Progenitor cell of endocrine pancreas (in vitro differentiated cells): ENCODE measurements at regions not wholly inside any gene's neighbourhood (a gene's known extent, or its start where the extent isn't known, plus 50 kb on each side); places are given as distances from the start of the nearest gene placed in this dataset.
A peak's percentile ranks its signal among the peaks of the same experiment; 100 is the strongest.
"Not testable (repeated sequence)": the region's sequence is repeated elsewhere in the genome, so short reads cannot be mapped to it uniquely, and the experiment has no call there.

Experiments
- DNase-seq: peaks from one replicate; pipeline ENCODE4 v3.0.0; 2021; ENCODE audit warnings: low spot score; ENCODE audit not compliant: unreplicated experiment
- H3K27ac Mint-ChIP-seq: 2 replicates; pipeline ENCODE4 v1.8.0; 2021; ENCODE audit warnings: mild to moderate bottlenecking, moderate library complexity, mixed read lengths
- H3K27me3 Mint-ChIP-seq: 2 replicates; pipeline ENCODE4 v1.8.0; 2021; ENCODE audit warnings: mixed read lengths
- H3K36me3 Mint-ChIP-seq: 2 replicates; pipeline ENCODE4 v1.8.0; 2022; ENCODE audit warnings: mixed read lengths; ENCODE audit not compliant: insufficient read depth
- H3K4me1 Mint-ChIP-seq: 2 replicates; pipeline ENCODE4 v1.8.0; 2021; ENCODE audit warnings: low read depth, mixed read lengths
- H3K4me3 Mint-ChIP-seq: 2 replicates; pipeline ENCODE4 v1.8.0; 2021; ENCODE audit warnings: low read depth, mild to moderate bottlenecking, moderate library complexity, mixed read lengths
- H3K9me3 Mint-ChIP-seq: 2 replicates; pipeline ENCODE4 v1.8.0; 2021; ENCODE audit warnings: low read depth, mixed read lengths
- CTCF ChIP-seq: fragments of 200-600 bp; sonication (generic); IDR thresholded peaks from one replicate; pipeline ENCODE4 v1.5.0; 2021; ENCODE audit warnings: antibody characterized with exemption, mild to moderate bottlenecking; ENCODE audit not compliant: unreplicated experiment

DNA sequence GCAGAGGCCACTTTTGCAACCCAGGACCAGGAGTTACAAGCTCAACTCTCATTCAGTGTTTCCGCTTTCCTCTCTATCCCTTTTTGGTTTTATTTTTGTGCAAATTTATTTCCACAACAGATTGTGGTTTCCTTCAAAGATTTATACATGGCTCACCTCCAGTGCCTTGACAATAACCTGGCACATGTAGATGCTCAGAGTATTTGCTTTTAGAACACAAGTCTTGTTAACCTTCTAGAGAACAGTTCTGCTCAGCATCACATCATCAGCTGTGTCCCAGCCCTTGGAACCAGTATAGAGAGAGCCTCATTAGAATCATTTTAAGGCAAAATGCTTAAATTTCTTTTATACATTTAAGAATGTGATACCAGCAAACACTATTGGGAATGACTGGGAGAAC, 133.7 kb downstream of the TENT5C start:
- peaks cover 6% of the 10 kb centered on the region for H3K36me3 Mint-ChIP-seq

GRCh38 chr1:117740496-117740895, 134.6 kb downstream of the TENT5C start:
- H3K36me3 Mint-ChIP-seq: peaks cover 6% of the 10 kb centered on the region
- peaks cover 7% of the 10 kb centered on the region for H3K4me1 Mint-ChIP-seq
- H3K27me3 Mint-ChIP-seq: no peaks in the 10 kb centered on the region
- no peak for DNase-seq
- no peak for TF ChIP-seq CTCF
- peaks cover 36% of the 10 kb centered on the region for H3K9me3 Mint-ChIP-seq
- peak overlapping the region; percentile 84 for H3K27ac Mint-ChIP-seq
- no peak overlapping the region for H3K4me3 Mint-ChIP-seq

More for the DNA sequence above, 133.7 kb downstream of the TENT5C start:
- Mint-ChIP-seq H3K27ac (peak overlapping the region; percentile 1), H3K4me3 (no peak overlapping the region), H3K27me3 (no peaks in the 10 kb centered on the region), H3K4me1 (peaks cover 11% of the 10 kb centered on the region), H3K9me3 (peaks cover 28% of the 10 kb centered on the region)
- no peak for TF ChIP-seq CTCF
- no peak for DNase-seq

DNA sequence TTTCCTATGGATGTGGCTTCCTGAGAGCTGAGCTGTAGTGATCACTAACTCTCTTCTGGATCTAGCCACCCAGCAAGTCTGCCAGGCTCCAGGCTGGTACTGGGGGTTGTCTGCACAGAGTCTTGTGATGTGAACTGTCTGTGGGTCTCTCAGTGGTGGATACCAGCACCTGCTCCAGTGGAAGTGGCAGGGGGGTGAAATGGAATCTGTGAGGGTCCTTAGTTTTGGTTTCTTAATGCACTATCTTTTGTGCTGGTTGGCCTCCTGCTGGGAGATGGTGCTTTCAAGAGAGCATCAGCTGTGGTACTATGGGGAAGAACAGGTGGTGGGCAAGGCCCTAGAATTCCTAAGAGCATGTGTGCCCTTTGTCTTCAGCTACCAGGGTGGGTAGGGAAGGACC, 140.7 kb downstream of the TENT5C start:
- not testable (repeated sequence) for H3K27ac Mint-ChIP-seq, DNase-seq, H3K4me1 Mint-ChIP-seq, H3K36me3 Mint-ChIP-seq, H3K4me3 Mint-ChIP-seq, H3K27me3 Mint-ChIP-seq
- H3K9me3 Mint-ChIP-seq: peaks cover 56% of the 10 kb centered on the region

DNA sequence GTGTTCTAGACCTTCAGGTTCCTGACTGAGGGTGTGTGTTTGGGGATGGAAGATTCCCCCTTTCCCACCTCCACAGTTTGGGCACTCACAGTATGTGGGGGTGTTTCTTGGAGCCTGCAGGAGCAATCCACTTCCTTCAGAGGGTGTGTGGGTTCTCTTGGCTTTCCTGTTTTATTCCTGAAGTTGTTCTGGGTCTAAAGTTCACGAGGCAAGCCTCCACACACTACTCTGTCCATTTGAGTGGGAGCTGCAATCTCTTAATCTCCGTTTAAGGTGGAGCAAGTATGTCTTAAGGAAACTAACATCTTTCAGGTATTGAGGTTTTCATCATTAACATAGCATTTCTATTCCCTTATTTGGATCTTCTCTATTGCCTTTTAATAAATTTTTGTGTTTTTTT, 141.8 kb downstream of the TENT5C start:
- H3K9me3 Mint-ChIP-seq: peaks cover 46% of the 10 kb centered on the region
- no peak for DNase-seq
- no peaks in the 10 kb centered on the region for H3K27me3 Mint-ChIP-seq
- H3K4me3 Mint-ChIP-seq: no peak overlapping the region
- peaks cover 6% of the 10 kb centered on the region for H3K36me3 Mint-ChIP-seq
- H3K4me1 Mint-ChIP-seq: peaks cover 5% of the 10 kb centered on the region
- no peak for TF ChIP-seq CTCF
- no peak overlapping the region for H3K27ac Mint-ChIP-seq

DNA sequence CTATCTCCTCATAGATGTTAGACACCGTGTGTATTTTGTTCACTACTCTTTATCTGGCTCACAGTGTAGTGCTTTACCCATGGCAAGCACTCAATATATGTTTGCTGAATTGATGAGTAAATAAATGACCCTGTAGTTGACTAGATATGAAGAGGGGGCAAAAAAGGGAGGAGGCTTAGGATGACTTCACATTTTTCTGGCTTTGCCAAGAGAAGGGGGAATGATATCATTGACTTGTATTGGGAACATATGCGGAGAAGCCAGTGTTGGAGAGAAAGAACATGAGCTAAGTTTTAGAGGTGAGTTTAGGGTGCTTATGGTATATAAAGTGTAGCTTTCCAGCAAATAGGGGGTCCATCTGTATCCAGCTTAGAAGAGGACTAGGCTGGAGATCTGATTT, 145.5 kb downstream of the TENT5C start:
- no peak for TF ChIP-seq CTCF
- Mint-ChIP-seq H3K4me3 (no peak overlapping the region), H3K9me3 (peaks cover 13% of the 10 kb centered on the region), H3K27ac (no peak overlapping the region), H3K4me1 (peaks cover 32% of the 10 kb centered on the region), H3K27me3 (no peaks in the 10 kb centered on the region), H3K36me3 (no peaks in the 10 kb centered on the region)
- no peak for DNase-seq

GRCh38 chr1:117752661-117753060, 146.8 kb downstream of the TENT5C start:
- Mint-ChIP-seq H3K27me3 (peaks cover 8% of the 10 kb centered on the region), H3K4me1 (peaks cover 38% of the 10 kb centered on the region), H3K4me3 (no peak overlapping the region), H3K36me3 (no peaks in the 10 kb centered on the region), H3K9me3 (peaks cover 8% of the 10 kb centered on the region), H3K27ac (no peak overlapping the region)
- no peak for TF ChIP-seq CTCF
- DNase-seq: no peak
